ENCODE measurements at regions not wholly inside any gene's neighbourhood (a gene's known extent, or its start where the extent isn't known, plus 50 kb on each side); places are given as distances from the start of the nearest gene placed in this dataset.
A peak's percentile ranks its signal among the peaks of the same experiment; 100 is the strongest.
"Not testable (repeated sequence)": the region's sequence is repeated elsewhere in the genome, so short reads cannot be mapped to it uniquely, and the experiment has no call there.

DNA sequence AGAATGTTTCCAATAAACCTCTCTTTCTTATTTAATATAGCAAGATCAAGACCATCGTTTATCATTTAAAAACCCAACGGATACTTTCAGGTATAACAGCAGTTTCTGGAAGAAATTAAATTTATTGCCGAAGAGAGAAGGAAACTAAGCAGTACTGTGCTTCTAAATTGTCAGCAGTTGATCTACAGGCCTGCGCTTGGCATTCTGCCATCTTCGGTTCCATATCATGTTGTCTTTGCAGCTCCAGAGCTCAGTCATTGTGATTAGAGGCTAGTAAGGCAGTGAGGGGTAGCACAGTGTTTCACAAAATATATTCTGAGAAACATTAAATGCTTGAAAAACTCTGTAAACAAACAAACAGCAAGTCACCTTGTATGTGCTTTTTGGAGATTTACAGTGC, 301.3 kb downstream of the REEP3 start:
- Histone ChIP-seq H3K4me3 (ENCODE audit: low read depth, low read length) (no peak overlapping the region), H3K27me3 (replicated peaks) (no peaks in the 10 kb centered on the region), H3K36me3 (replicated peaks) (no peaks in the 10 kb centered on the region), H3K27ac (no peak overlapping the region)
- no peak for DNase-seq
- in situ Hi-C loops (cut with HindIII; ENCODE audit: low pct_ligation_motif_present, low sequenced_read_pairs), result no loop called here
- TF ChIP-seq, protein P1, sequence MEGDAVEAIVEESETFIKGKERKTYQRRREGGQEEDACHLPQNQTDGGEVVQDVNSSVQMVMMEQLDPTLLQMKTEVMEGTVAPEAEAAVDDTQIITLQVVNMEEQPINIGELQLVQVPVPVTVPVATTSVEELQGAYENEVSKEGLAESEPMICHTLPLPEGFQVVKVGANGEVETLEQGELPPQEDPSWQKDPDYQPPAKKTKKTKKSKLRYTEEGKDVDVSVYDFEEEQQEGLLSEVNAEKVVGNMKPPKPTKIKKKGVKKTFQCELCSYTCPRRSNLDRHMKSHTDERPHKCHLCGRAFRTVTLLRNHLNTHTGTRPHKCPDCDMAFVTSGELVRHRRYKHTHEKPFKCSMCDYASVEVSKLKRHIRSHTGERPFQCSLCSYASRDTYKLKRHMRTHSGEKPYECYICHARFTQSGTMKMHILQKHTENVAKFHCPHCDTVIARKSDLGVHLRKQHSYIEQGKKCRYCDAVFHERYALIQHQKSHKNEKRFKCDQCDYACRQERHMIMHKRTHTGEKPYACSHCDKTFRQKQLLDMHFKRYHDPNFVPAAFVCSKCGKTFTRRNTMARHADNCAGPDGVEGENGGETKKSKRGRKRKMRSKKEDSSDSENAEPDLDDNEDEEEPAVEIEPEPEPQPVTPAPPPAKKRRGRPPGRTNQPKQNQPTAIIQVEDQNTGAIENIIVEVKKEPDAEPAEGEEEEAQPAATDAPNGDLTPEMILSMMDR (IDR thresholded peaks at IDR 0.05; ENCODE audit: low read depth, low read length, missing control alignments), result no peak

DNA sequence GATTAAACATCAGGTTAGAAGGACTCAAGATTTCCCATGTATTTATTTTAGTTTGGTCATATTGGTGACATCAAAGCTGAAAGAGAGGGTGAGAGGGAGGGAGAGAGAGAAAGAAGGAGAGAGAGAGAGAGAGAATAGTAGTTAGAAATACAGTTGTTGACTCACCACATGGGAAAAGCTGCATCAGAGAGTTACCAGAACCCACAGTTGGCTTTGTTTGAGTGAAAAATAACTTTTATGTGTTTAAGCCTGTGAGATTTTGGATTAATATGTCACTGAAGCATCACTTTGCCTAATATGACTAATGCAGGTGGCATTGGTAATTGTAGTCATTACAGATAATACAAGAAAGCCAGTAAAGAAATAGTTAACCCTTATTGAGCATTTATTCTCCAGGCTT, 303.9 kb downstream of the REEP3 start:
- in situ Hi-C loops (cut with HindIII; ENCODE audit: low pct_ligation_motif_present, low sequenced_read_pairs), result no loop called here
- no peak overlapping the region for H3K27ac ChIP-seq
- no peaks in the 10 kb centered on the region for H3K27me3 ChIP-seq (replicated peaks)
- H3K4me3 ChIP-seq (ENCODE audit: low read depth, low read length), result no peak overlapping the region
- H3K36me3 ChIP-seq (replicated peaks), result no peaks in the 10 kb centered on the region
- TF ChIP-seq, protein P1 (IDR thresholded peaks at IDR 0.05; ENCODE audit: low read depth, low read length, missing control alignments), result no peak
- DNase-seq, result peak; percentile 43

DNA sequence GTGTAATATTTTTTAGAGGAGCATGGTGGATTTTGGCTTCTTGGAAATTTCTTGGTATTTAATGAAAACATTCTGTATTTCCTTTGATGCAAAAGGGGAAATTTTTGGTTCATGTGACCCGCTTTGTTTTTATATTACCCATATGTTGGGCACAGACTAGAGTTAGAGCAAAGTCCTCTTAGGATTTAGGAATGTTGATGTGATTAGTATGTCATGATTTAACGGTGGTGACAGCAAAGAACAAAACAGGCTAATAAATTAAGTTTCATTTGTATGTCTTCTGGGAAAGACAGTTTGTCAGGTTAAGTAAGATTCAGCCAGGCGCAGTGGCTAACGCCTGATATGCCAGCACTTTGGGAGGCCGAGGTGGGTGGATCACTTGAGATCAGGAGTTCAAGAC, 304.6 kb downstream of the REEP3 start:
- H3K27ac ChIP-seq, result no peak overlapping the region
- TF ChIP-seq, protein P1 (IDR thresholded peaks at IDR 0.05; ENCODE audit: low read depth, low read length, missing control alignments), result no peak

DNA sequence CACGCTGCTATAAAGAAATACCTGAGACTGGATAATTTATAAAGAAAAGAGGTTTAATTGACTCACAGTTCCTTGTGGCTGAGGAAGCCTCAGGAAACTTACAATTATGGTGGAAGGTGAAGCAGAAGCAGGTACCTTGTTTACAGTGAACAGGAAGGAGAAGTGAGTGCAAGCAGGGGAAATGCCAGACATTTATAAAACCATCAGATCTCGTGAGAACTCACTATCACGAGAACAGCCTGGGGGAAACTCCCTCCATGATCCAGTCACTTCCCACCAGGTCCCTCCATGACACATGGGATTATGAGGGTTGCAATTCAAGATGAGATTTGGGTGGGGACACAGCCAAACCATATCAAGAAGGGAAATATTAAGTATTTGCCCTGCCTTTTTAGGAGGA, 305.8 kb downstream of the REEP3 start:
- DNase-seq; in situ Hi-C loops (cut with HindIII; ENCODE audit: low pct_ligation_motif_present, low sequenced_read_pairs); H3K27ac ChIP-seq; H3K4me3 ChIP-seq (ENCODE audit: low read depth, low read length); H3K36me3 ChIP-seq (replicated peaks); H3K27me3 ChIP-seq (replicated peaks): not testable (repeated sequence)

More for the DNA sequence above, 304.6 kb downstream of the REEP3 start:
- no peaks in the 10 kb centered on the region for H3K27me3 ChIP-seq (replicated peaks)
- no peaks in the 10 kb centered on the region for H3K36me3 ChIP-seq (replicated peaks)
- DNase-seq, result no peak
- no peak overlapping the region for H3K4me3 ChIP-seq (ENCODE audit: low read depth, low read length)
- in situ Hi-C loops (cut with HindIII; ENCODE audit: low pct_ligation_motif_present, low sequenced_read_pairs), result no loop called here

DNA sequence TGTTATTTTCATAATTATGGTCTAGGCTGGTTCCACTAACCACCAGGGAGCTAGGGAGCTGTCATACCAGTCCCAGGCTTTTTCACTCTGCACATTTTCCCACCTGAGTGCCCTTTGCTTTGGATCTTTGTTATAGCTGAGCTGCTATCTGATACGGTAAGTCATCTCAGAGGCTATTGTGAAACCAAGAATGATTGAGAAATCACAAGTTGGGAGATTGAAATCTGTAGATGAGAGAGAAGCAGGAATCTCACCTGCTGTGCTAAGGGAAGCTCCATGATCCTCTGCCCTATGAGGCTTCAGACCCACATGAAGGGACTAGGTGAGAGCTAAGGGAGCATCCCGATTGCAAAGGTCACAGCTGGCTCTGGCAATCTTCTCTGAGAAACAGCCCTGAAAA, 307.8 kb downstream of the REEP3 start:
- in situ Hi-C loops (cut with HindIII; ENCODE audit: low pct_ligation_motif_present, low sequenced_read_pairs), result no loop called here
- H3K27me3 ChIP-seq (replicated peaks), result no peaks in the 10 kb centered on the region
- no peak overlapping the region for H3K27ac ChIP-seq
- no peaks in the 10 kb centered on the region for H3K36me3 ChIP-seq (replicated peaks)
- no peak for DNase-seq
- no peak overlapping the region for H3K4me3 ChIP-seq (ENCODE audit: low read depth, low read length)
- TF ChIP-seq, protein P1 (IDR thresholded peaks at IDR 0.05; ENCODE audit: low read depth, low read length, missing control alignments), result no peak

DNA sequence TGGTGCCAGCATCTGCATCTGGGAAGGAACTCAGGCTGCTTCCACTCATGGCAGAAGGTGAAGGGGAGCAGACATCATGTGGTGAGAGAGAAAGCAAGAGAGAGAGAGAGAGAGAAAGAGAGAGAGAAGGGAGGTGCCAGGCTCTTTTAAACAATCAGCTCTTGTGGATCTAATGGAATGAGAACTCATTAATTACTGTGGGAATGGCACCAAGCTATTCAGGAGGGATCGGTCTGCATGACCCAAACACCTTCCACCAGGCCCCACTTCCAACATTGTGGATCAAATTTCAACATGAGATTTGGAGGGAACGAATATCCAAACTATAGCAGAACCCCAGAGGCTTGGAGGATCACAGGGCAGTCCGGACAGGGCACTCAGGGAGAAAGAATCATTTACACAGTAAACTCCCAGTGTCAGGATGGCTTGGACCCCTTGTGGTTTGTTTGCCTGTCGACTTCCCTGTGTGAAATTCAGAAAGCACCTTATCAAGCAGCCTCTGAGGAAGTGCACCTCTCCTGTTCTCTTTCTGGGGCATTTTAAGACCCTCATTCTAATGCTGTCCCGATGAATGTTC, 308.5 kb downstream of the REEP3 start:
- in situ Hi-C loops (cut with HindIII; ENCODE audit: low pct_ligation_motif_present, low sequenced_read_pairs), result no loop called here
- no peak overlapping the region for H3K27ac ChIP-seq
- H3K36me3 ChIP-seq (replicated peaks), result no peaks in the 10 kb centered on the region
- TF ChIP-seq, protein P1 (IDR thresholded peaks at IDR 0.05; ENCODE audit: low read depth, low read length, missing control alignments), result no peak
- H3K4me3 ChIP-seq (ENCODE audit: low read depth, low read length), result no peak overlapping the region
- no peak for DNase-seq
- H3K27me3 ChIP-seq (replicated peaks), result no peaks in the 10 kb centered on the region
